ENCODE measurements at regions not wholly inside any gene's neighbourhood (a gene's known extent, or its start where the extent isn't known, plus 50 kb on each side); places are given as distances from the start of the nearest gene placed in this dataset.

- TF ChIP-seq CTCF (IDR thresholded peaks at IDR 0.05; ENCODE audit: low read depth, low read length, missing input control) (no peak), REST (IDR thresholded peaks at IDR 0.05) (no peak)
Observed at GRCh38 chr4:126056116-126056650, 741.4 kb downstream of the FAT4 start.
